ENCODE measurements at regions not wholly inside any gene's neighbourhood (a gene's known extent, or its start where the extent isn't known, plus 50 kb on each side); places are given as distances from the start of the nearest gene placed in this dataset.

DNA sequence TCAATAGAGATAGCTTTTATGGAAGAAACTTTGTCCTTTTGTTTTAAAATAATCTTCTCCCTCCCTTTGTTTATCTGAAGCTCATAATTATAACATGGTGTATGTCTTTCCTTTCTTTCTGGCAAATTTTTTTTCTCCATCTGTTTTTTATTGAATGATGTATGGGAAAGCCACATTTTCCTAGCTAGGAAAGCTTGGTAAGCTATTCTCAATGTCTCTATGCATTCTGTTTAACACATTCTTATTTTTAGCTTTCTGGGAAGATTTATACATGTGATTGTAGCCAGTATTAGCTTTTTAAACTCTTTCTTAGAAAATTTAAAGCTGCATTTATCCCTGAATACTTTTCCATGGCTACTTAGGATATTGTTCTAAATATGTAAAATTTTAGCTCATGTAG lies 124.9 kb upstream of the CSNK1A1L start:
- H3K4me1 ChIP-seq = peaks cover 3% of the 10 kb centered on the region
- H3K27me3 ChIP-seq = no peaks in the 10 kb centered on the region
- no peaks in the 10 kb centered on the region for H3K36me3 ChIP-seq
- H3K4me3 ChIP-seq = no peak overlapping the region
- TF ChIP-seq, protein P1, sequence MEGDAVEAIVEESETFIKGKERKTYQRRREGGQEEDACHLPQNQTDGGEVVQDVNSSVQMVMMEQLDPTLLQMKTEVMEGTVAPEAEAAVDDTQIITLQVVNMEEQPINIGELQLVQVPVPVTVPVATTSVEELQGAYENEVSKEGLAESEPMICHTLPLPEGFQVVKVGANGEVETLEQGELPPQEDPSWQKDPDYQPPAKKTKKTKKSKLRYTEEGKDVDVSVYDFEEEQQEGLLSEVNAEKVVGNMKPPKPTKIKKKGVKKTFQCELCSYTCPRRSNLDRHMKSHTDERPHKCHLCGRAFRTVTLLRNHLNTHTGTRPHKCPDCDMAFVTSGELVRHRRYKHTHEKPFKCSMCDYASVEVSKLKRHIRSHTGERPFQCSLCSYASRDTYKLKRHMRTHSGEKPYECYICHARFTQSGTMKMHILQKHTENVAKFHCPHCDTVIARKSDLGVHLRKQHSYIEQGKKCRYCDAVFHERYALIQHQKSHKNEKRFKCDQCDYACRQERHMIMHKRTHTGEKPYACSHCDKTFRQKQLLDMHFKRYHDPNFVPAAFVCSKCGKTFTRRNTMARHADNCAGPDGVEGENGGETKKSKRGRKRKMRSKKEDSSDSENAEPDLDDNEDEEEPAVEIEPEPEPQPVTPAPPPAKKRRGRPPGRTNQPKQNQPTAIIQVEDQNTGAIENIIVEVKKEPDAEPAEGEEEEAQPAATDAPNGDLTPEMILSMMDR (IDR thresholded peaks at IDR 0.05) = no peak
- TF ChIP-seq EP300 (IDR thresholded peaks at IDR 0.05) = no peak
- H3K9me3 ChIP-seq = no peaks in the 10 kb centered on the region
- no peak for DNase-seq (ENCODE audit: low spot score in 2 of 2)
- H3K27ac ChIP-seq = no peak overlapping the region

DNA sequence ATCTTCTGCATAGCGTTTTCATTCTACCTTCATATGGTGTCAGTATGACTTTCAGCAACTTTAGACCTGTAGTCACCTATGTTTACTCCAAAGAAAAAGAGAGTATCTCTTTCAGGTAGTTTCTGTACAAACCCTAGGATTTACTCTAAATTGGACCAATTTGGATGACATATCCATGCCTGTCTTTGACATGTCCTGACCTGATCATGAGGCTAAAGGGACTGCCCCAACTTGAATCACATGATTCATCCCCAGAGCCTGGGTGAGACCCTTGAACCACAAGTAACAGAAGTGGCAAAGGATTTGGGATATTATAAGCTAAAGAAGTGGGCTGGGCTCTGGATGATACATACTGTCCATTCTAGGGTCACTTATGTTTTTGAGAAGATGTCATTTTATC lies 124.5 kb upstream of the CSNK1A1L start:
- no peak for DNase-seq (ENCODE audit: low spot score in 2 of 2)
- Histone ChIP-seq H3K4me3 (no peak overlapping the region), H3K27me3 (no peaks in the 10 kb centered on the region), H3K9me3 (no peaks in the 10 kb centered on the region), H3K36me3 (no peaks in the 10 kb centered on the region), H3K27ac (no peak overlapping the region), H3K4me1 (peaks cover 3% of the 10 kb centered on the region)
- WGBS = 0% methylated on average over 1 of the region's 1 CpG
- TF ChIP-seq POLR2A (IDR thresholded peaks at IDR 0.05) (no peak), EP300 (IDR thresholded peaks at IDR 0.05) (no peak), POLR2AphosphoS5 (IDR thresholded peaks at IDR 0.05) (no peak)
- TF ChIP-seq, protein P1 (IDR thresholded peaks at IDR 0.05) = no peak

DNA sequence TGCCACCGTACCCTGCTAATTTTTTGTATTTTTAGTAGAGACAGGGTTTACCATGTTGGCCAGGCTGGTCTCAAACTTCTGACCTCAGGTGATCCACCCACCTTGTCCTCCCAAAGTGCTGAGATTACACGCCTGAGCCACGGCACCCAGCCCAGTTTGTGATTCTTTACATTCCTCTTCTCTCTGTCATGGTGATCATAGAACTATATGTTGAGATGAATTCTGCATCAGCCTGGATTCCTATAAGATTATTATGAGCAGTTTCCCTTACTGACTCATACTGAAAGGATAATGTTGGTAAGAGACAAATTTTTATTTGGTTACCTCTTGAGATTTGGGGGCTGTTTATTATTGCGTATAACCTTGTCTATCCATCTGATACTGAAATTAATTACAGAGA lies 121.5 kb upstream of the CSNK1A1L start:
- H3K4me3 ChIP-seq = no peak overlapping the region
- no peak overlapping the region for H3K27ac ChIP-seq
- H3K4me1 ChIP-seq = peaks cover 3% of the 10 kb centered on the region
- WGBS = 93% methylated on average over 4 of the region's 4 CpGs
- no peaks in the 10 kb centered on the region for H3K27me3 ChIP-seq
- H3K9me3 ChIP-seq = peaks cover 2% of the 10 kb centered on the region
- TF ChIP-seq, protein P1 (IDR thresholded peaks at IDR 0.05) = no peak
- TF ChIP-seq EP300 (IDR thresholded peaks at IDR 0.05) (no peak), POLR2A (IDR thresholded peaks at IDR 0.05) (no peak), POLR2AphosphoS5 (IDR thresholded peaks at IDR 0.05) (no peak)
- DNase-seq (ENCODE audit: low spot score in 2 of 2) = no peak
- no peaks in the 10 kb centered on the region for H3K36me3 ChIP-seq

DNA sequence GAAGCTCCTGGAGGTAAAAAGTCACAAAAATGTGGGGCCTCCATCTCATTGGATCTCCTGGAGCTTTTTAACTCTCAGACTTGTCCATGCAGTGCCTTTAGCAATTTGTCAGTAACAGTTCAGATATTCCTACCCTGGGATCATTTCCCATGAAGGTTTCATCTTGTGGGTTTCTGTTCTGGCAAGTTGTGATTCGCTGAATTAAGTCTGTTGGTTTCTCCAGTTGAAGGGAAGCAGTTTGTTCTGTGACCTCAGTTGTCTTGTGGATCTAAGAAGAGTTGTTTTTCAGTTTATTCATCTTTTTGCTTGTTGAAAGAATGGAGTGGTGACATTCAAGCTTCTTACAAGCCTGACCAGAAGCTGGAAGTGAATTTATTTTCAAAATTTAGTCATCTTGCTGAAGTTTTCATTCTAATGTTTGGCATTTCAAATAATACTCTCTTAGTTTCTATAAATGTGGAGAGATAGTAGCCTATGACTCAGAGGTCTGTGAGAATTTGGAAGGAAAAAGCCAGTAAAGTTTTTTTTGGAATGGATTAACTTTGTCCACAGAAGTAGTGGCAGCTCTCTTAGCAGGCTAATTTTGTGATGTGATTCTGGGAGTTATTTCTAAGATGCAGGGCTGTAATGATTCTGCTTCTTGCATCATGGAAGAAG lies 120.1 kb upstream of the CSNK1A1L start:
- Histone ChIP-seq H3K36me3 (no peaks in the 10 kb centered on the region), H3K9me3 (peaks cover 2% of the 10 kb centered on the region), H3K27ac (peak overlapping the region; percentile 8), H3K4me1 (peaks cover 3% of the 10 kb centered on the region), H3K4me3 (no peak overlapping the region), H3K27me3 (no peaks in the 10 kb centered on the region)
- TF ChIP-seq, protein P1 (IDR thresholded peaks at IDR 0.05) = no peak
- TF ChIP-seq EP300 (IDR thresholded peaks at IDR 0.05) (no peak), POLR2A (IDR thresholded peaks at IDR 0.05) (no peak), POLR2AphosphoS5 (IDR thresholded peaks at IDR 0.05) (no peak)
- WGBS = 48% methylated on average over 1 of the region's 1 CpG
- no peak for DNase-seq (ENCODE audit: low spot score in 2 of 2)

DNA sequence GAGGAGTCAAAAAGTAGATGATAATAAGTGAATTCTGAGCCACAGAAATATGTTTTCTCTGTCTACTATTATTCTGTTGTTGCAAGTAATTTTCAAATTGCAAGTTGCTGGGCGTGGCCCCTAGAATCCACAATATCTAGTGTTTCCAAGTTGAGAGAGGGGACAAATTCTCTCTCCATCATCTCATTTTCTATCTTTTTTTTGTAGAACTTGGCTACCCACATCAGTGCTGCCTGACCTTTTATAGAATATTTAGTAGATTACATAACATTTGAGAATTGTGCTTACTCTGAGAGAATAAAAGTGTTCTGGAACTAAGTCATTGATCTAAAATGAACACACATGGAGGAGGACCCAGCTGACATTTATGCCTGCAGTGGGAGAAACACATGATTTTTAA lies 110.9 kb upstream of the CSNK1A1L start:
- Histone ChIP-seq H3K27ac (no peak overlapping the region), H3K4me1 (no peaks in the 10 kb centered on the region), H3K4me3 (no peak overlapping the region), H3K36me3 (no peaks in the 10 kb centered on the region), H3K9me3 (no peaks in the 10 kb centered on the region), H3K27me3 (no peaks in the 10 kb centered on the region)
- WGBS = 54% methylated on average over 1 of the region's 1 CpG
- TF ChIP-seq EP300 (IDR thresholded peaks at IDR 0.05) (no peak), POLR2A (IDR thresholded peaks at IDR 0.05) (no peak), POLR2AphosphoS5 (IDR thresholded peaks at IDR 0.05) (no peak)
- TF ChIP-seq, protein P1 (IDR thresholded peaks at IDR 0.05) = no peak
- DNase-seq (ENCODE audit: low spot score in 2 of 2) = no peak
